HG02852 (cell line): ENCODE measurements at regions not wholly inside any gene's neighbourhood (a gene's known extent, or its start where the extent isn't known, plus 50 kb on each side); places are given as distances from the start of the nearest gene placed in this dataset.

Experiments
- ATAC-seq: cut with Tn5 transposase; IDR thresholded peaks from one replicate; pipeline ENCODE4 v1.9.1; 2021; ENCODE audit warnings: mild to moderate bottlenecking, moderate library complexity; ENCODE audit not compliant: unreplicated experiment

DNA sequence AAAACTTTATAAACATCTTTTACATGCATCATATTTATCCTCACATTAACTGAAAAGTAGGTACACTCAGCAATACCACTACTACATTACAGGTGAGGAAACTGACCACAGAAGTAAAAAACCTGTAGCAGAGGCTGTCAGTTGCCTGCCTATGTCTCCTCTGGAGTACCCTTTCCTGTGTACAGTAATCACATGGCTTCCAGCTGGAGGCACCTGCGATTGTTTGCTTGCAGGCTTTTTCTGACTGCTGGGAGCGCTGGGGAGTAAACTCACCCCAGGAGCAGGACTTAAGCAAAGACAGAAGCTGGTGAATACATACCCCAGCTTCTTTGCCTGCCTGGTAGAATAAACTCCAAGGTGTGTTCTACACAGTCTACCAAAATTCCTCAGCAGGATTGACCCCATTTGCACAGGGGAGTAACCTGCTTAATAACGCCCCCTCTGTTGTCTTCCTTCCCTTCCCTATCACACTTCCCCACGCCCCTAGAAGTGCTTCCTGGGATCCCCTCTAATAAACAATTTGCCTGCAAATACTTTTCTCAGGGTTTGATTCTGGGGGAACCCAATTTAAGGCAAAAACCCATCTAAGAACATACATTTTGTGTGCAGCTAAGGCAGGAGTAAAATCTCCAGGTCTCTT lies 138.9 kb downstream of the PTH2R start:
- no peak for ATAC-seq

- no peak for ATAC-seq
Measured at GRCh38 chr2:208546107-208546506, 139.5 kb downstream of the PTH2R start.

DNA sequence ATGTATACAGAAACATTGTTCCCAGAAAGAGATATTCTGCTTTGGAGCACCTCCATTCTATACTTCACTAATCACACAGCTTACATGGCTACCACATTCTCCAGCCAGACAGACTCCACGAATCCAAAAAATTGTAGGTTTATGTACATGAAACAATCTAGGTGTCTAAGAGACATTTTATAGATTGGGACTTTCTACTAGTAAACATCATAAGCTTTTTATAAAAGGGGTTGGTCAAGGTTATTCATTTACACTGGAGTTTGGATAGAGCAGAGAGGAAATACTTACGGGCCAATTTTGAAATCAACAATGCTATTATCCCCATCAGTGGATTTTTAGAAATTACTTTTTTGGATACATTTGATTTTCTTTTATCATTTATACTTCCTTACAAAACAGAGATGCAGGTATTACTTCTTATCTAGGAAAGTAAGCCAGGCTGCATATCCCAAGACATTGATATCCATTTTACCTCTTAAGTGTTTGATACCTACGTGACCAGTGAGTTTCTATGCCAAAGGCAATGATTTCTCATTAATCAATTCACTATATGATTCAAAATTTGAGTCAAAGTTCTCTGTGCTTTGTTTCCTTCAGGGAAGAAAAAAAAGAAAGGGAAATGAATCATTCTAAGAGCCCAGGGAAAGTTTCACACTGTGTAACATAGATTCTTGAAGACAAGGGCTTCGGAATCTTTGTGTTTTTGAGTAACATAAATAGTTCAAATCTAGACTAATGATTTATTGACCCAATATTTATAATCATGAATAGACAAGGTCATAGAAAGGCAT lies 140.5 kb downstream of the PTH2R start:
- ATAC-seq: no peak

DNA sequence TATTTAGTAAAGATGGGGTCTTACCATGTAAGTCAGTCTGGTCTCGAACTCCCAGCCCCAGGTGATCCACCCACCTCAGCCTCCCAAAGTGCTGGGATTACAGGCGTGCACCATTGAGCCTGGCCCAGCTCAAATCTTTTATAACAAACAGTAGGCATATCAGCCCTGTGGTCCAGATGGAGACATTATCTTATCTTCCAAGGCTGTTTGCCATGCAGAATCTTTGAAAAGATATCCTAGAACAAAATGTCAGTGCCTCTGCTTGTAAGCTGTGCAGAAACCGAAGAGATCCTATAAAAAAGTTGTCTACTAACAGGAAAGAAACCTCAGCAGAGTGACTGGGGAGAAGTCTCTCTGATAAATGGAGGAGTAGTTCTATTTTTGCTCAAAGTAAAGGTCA lies 142.1 kb downstream of the PTH2R start:
- no peak for ATAC-seq

DNA sequence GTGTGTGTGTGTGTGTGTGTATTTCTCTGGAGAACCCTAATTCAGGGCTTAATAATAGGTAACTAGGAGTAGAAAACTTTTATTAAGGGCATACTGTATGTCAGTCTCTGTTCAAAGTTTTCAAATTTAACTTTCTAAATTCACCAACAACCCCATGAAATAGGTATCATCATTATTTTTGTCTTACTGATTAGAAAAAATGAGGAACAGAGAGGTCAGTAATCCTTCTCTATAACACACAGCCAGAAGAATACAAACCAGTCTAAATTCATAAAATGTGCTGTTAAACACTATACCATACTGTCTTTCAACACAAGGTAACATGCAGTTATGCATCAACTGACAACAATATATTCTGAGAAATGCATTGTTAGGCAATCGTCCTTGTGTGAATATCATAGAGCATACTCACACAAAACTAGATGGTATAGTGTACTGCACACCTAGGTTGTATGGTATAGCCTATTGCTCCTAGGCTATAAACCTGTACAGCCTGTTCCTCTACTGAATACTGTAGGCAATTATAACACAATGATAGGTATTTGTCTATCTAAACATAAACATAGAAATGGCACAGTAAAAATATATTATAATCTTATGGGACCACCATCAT lies 143.1 kb downstream of the PTH2R start:
- no peak for ATAC-seq

GRCh38 chr2:208552943-208553342 lies 146.4 kb downstream of the PTH2R start:
- no peak for ATAC-seq

DNA sequence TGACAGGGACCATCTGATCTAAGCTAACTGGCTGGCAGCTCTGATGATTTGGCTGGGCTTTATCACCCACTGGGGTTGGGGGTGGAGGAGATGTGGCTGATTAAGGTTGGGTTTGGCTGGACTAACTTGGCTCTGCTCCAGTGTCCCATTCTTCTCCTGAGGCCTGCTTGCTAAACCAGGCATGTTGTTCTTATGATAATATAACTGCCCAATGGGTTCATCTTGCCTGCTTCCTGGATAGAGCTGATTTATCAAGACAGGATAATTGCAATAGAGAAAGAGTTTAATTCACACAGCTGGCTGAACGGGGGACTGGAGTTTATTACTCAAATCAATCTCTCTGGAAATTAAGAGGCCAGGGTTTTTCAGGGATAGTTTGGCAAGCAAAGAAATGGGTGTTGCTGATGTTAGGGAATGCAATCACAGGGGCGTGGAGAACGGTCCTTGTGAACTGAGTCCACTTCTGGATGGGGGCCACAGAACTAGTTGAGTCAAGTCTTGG lies 150.4 kb downstream of the PTH2R start:
- ATAC-seq: no peak

DNA sequence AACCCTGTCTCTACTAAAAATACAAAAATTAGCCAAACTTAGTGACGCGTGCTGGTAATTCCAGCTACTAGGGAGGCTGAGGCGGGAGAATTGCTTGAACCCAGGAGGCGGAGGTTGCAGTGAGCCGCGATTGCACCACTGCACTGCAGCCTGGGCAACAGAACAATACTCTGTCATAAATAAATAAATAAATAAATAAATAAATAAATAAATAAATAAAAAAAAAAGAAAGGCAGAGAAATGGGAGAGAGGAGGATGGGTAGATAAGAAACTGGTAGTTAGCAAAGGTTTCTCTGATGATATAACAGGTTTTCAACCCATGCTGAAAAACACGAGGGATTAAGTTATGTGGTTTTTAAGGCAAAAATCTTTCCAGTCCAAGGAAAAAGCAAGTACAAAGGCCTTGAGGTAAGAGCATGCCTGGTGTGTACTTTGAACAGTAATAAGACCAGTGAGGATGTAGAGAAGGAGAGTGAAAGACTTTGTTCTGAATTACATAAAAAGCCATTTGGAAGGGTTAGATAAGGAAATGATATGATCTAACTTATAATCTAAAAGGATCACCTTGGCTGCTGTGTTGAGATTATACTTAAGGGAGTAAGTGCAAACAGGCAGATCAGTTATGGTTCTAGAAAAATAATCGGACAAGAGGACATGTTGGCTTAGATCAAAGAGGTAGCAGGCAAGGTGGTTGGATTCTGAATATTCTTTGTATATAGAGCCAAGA lies 159.3 kb downstream of the PTH2R start:
- ATAC-seq: no peak

- ATAC-seq: no peak
Measured at GRCh38 chr2:208568203-208568602, 161.6 kb downstream of the PTH2R start.

DNA sequence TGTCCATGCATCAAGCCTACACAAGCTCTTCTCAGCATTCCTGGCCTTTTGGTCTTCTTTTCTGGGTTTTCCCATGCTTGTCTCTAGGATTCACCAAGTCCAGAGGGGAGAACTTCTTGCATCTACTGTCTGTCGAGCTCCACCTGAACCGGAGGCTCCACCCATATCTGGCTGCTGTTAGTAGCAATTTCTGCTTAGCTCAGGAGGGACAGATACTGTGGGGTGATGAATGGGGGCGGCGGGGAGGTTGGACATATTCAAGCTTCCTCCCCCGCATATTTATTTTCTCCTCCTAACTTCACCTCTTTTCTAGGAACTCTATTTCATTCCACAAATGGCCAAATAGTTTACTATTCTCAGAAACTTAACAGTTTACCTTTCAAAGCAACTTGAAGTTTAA lies 163.5 kb downstream of the PTH2R start:
- ATAC-seq: no peak

DNA sequence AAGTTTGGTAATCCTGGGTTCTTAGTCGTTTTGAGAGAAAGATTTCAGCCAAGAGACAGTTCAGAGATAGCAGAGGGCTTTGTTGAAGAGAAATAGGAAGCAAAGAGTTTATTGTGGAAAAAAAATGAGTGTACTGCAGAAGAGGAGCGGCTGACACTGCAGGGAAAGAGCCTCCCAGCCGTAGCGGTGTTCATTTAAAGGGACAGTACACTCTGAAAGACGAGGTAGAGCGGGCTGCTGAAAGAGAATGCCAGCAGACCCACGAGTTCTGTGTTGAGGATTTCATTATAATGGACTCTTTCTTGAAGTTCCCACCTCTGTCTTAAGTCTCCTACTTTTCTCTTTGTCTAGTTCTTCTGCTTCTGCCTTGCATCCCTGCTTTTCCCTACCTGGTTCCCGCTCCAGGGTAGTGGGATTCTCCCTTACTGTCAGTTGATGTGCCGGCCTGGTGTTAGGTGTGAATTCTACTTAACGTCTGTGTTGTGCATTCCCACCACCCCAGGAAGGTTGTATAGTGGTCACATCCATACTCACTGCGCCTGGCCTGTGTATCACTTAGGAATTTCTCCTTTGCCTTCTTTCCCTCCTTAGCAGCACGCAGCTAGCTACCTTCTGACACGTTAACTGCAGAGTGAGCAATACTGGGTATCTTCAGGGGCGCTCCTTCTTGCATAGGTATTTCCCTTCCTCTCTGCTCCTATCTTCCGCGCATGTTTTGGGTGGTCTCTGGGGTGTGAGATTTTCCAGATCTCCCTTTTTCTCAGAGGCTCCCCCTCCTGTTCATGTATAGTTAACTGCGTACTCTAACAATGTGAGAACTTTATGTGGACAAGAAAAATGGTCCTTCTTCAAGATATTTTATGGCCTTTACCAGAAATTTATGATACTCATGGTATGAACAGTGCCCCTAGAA lies 164.5 kb downstream of the PTH2R start:
- no peak for ATAC-seq

GRCh38 chr2:208571764-208572131 lies 165.2 kb downstream of the PTH2R start:
- no peak for ATAC-seq

- ATAC-seq: no peak
Measured at GRCh38 chr2:208573569-208573968, 167.0 kb downstream of the PTH2R start.

DNA sequence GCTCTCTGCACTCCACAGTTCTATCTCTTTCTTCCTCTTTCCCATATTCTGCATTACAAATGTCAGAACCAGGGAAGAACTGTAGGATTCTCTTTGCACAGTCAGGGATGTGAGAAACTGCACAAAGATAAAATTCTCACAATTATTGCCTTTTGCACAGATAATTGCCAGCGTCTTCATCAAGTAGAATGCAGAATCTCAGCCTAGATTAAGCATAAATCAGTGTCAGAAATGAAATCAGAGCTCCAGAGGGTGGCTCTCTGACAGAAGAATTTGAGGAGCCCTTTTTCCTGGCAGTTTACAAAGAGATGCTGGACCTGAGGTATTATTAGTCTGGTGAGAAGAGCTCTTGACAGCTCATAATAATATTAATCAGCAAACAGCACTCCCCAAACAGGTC lies 173.1 kb downstream of the PTH2R start:
- no peak for ATAC-seq

- ATAC-seq: no peak
Measured at GRCh38 chr2:208584378-208584985, 177.9 kb downstream of the PTH2R start.

DNA sequence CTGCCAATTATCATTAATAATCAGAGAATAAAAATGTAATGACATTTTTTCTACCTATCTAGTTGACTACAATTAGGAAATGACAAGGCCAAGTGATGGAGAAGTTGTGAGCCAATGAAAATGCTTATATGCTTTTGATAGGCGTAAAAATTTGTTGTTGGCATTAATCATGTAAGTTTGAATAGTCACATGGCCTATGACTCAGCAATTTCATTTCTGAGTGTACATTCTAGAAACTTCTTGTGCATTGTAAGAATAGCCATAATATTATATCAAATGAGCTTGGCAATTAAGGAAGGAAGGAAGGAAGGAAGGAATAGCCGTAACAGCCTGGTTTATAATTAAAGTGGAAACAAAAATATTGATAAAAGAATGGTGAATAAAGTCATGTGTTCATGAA lies 179.9 kb downstream of the PTH2R start:
- no peak for ATAC-seq

GRCh38 chr2:208594642-208595385 lies 188.2 kb downstream of the PTH2R start:
- no peak for ATAC-seq

- no peak for ATAC-seq
Measured at GRCh38 chr2:208595386-208596275, 189.0 kb downstream of the PTH2R start.
